ENCODE measurements at regions not wholly inside any gene's neighbourhood (a gene's known extent, or its start where the extent isn't known, plus 50 kb on each side); places are given as distances from the start of the nearest gene placed in this dataset.

- peaks cover 5% of the 10 kb centered on the region for H3K27me3 Mint-ChIP-seq (ENCODE audit: low read depth)
- H3K4me1 Mint-ChIP-seq = no peaks in the 10 kb centered on the region
- TF ChIP-seq CTCF (IDR thresholded peaks at IDR 0.05; ENCODE audit: unreplicated experiment in 3 of 3) = no peak
- H3K27ac Mint-ChIP-seq = no peak overlapping the region
- no peak overlapping the region for H3K4me3 Mint-ChIP-seq
- H3K9me3 Mint-ChIP-seq = no peaks in the 10 kb centered on the region
- H3K36me3 Mint-ChIP-seq (ENCODE audit: low read depth) = no peaks in the 10 kb centered on the region
Observed at GRCh38 chr4:114383721-114384120, 214.9 kb upstream of the UGT8 start.

- H3K27ac Mint-ChIP-seq = no peak overlapping the region
- H3K9me3 Mint-ChIP-seq = no peaks in the 10 kb centered on the region
- peak; percentile 58 to 79 (median 65) for TF ChIP-seq CTCF (IDR thresholded peaks at IDR 0.05; ENCODE audit: unreplicated experiment in 3 of 3)
- H3K36me3 Mint-ChIP-seq (ENCODE audit: low read depth) = no peaks in the 10 kb centered on the region
- H3K4me1 Mint-ChIP-seq = no peaks in the 10 kb centered on the region
- no peak overlapping the region for H3K4me3 Mint-ChIP-seq
- peaks cover 8% of the 10 kb centered on the region for H3K27me3 Mint-ChIP-seq (ENCODE audit: low read depth)
Observed at GRCh38 chr4:114384629-114385028, 214.0 kb upstream of the UGT8 start.

- no peaks in the 10 kb centered on the region for H3K9me3 Mint-ChIP-seq
- H3K27me3 Mint-ChIP-seq (ENCODE audit: low read depth) = peaks cover 8% of the 10 kb centered on the region
- H3K27ac Mint-ChIP-seq = no peak overlapping the region
- H3K36me3 Mint-ChIP-seq (ENCODE audit: low read depth) = no peaks in the 10 kb centered on the region
- no peak for TF ChIP-seq CTCF (IDR thresholded peaks at IDR 0.05; ENCODE audit: unreplicated experiment in 3 of 3)
- H3K4me3 Mint-ChIP-seq = no peak overlapping the region
- H3K4me1 Mint-ChIP-seq = no peaks in the 10 kb centered on the region
Observed at GRCh38 chr4:114385195-114385985, 213.2 kb upstream of the UGT8 start.

- no peaks in the 10 kb centered on the region for H3K9me3 Mint-ChIP-seq
- peaks cover 8% of the 10 kb centered on the region for H3K27me3 Mint-ChIP-seq (ENCODE audit: low read depth)
- no peaks in the 10 kb centered on the region for H3K36me3 Mint-ChIP-seq (ENCODE audit: low read depth)
- peak; percentile 83 to 88 (median 87) for TF ChIP-seq CTCF (IDR thresholded peaks at IDR 0.05; ENCODE audit: unreplicated experiment in 3 of 3)
- H3K27ac Mint-ChIP-seq = no peak overlapping the region
- H3K4me3 Mint-ChIP-seq = no peak overlapping the region
- no peaks in the 10 kb centered on the region for H3K4me1 Mint-ChIP-seq
Observed at GRCh38 chr4:114386637-114387233, 211.9 kb upstream of the UGT8 start.

GRCh38 chr4:114389070-114389685 is 209.4 kb upstream of the UGT8 start:
- no peaks in the 10 kb centered on the region for H3K36me3 Mint-ChIP-seq (ENCODE audit: low read depth)
- no peaks in the 10 kb centered on the region for H3K4me1 Mint-ChIP-seq
- H3K9me3 Mint-ChIP-seq = no peaks in the 10 kb centered on the region
- TF ChIP-seq CTCF (IDR thresholded peaks at IDR 0.05; ENCODE audit: unreplicated experiment in 3 of 3) = no peak
- H3K4me3 Mint-ChIP-seq = no peak overlapping the region
- peaks cover 17% of the 10 kb centered on the region for H3K27me3 Mint-ChIP-seq (ENCODE audit: low read depth)
- no peak overlapping the region for H3K27ac Mint-ChIP-seq
